A549 (cell line): ENCODE measurements at regions not wholly inside any gene's neighbourhood (a gene's known extent, or its start where the extent isn't known, plus 50 kb on each side); places are given as distances from the start of the nearest gene placed in this dataset.

ENCODE experiments used
- ATAC-seq, 2 experiments: fragments of 200-7000 bp in 1 of 2; fragments of >200 bp in 1 of 2; cut with Nextera tagmentation in 1 of 2; cut with Tn5 transposase in 1 of 2; 3 replicates each; pipeline versions ENCODE4 v1.8.0 to v1.9.1; 2018 to 2020; ENCODE audit warnings: mild to moderate bottlenecking in 1 of 2, moderate library complexity in 1 of 2
- CTCF ChIA-PET: fragments of 300-600 bp; sonication (Branson Sonifier 250); formaldehyde crosslinking; extraction: SDS; loops from one replicate; lab custom pipeline; 2021; ENCODE audit warnings: antibody characterized with exemption, inconsistent platforms; lab: Yijun Ruan, JAX
- POLR2A ChIA-PET: fragments of 350-600 bp; formaldehyde crosslinking; extraction: SDS; loops from one replicate; lab custom pipeline; 2021; ENCODE audit warnings: antibody characterized with exemption, inconsistent platforms; lab: Yijun Ruan, JAX
- DNase-seq, 2 experiments: peaks; one replicate each; pipeline versions ENCODE4 v3.0.0 to v3.0.0-alpha.2; 2011 to 2016; ENCODE audit warnings: low read depth in 1 of 2, low spot score in 1 of 2
- FAIRE-seq: peaks from 2 replicates; lab custom pipeline; 2011; peaks lifted over from hg19 to GRCh38; lab: Jason Lieb, UNC
- H3K27ac ChIP-seq, 2 experiments: fragments of >200 bp; sonication (Bioruptor Twin); formaldehyde crosslinking; 3 replicates each; pipeline ENCODE4 v1.5.1; 2016 to 2017
- H3K4me1 ChIP-seq: fragments of >200 bp; sonication (Bioruptor Twin); formaldehyde crosslinking; 3 replicates; pipeline ENCODE4 v1.6.1; 2016
- H3K4me2 ChIP-seq: fragments of >200 bp; sonication (Bioruptor Twin); formaldehyde crosslinking; 3 replicates; pipeline ENCODE4 v1.6.1; 2016
- H3K4me3 ChIP-seq: fragments of >200 bp; sonication (Bioruptor Twin); formaldehyde crosslinking; 3 replicates; pipeline ENCODE4 v1.5.1; 2016
- H3K9me3 ChIP-seq: fragments of >200 bp; sonication (Bioruptor Twin); formaldehyde crosslinking; 3 replicates; pipeline ENCODE4 v1.6.1; 2016
- CBX8 ChIP-seq: fragments of 200-600 bp; sonication (generic); IDR thresholded peaks from 2 replicates; pipeline ENCODE4 v1.6.1; 2016
- CHD4 ChIP-seq: fragments of 200-600 bp; sonication (generic); IDR thresholded peaks from 2 replicates; pipeline ENCODE4 v1.6.1; 2016; ENCODE audit warnings: antibody characterized with exemption, mild to moderate bottlenecking, borderline replicate concordance
- E2F6 ChIP-seq: IDR thresholded peaks from 2 replicates; pipeline ENCODE4 v1.6.1; 2012; ENCODE audit warnings: low read depth, borderline replicate concordance
- FOXS1 ChIP-seq: fragments of 250-450 bp; sonication (Bioruptor Pico); IDR thresholded peaks from 2 replicates; pipeline ENCODE4 v1.5.0; 2020; ENCODE audit warnings: mild to moderate bottlenecking, moderate library complexity
- HMGXB4 ChIP-seq: fragments of 250-450 bp; sonication (Bioruptor Pico); IDR thresholded peaks from 2 replicates; pipeline ENCODE4 v1.5.0; 2021; ENCODE audit warnings: mild to moderate bottlenecking, moderate library complexity, borderline replicate concordance
- HOXA7 ChIP-seq: fragments of 250-450 bp; sonication (Bioruptor Pico); IDR thresholded peaks from 2 replicates; pipeline ENCODE4 v1.5.0; 2020; ENCODE audit warnings: mild to moderate bottlenecking, moderate library complexity
- HOXB13 ChIP-seq: fragments of 250-450 bp; sonication (Bioruptor Pico); IDR thresholded peaks from 2 replicates; pipeline ENCODE4 v1.5.0; 2020; ENCODE audit warnings: low read depth, mild to moderate bottlenecking, moderate library complexity
- HOXB5 ChIP-seq: fragments of 250-450 bp; sonication (Bioruptor Pico); IDR thresholded peaks from 2 replicates; pipeline ENCODE4 v1.5.0; 2020; ENCODE audit warnings: mild to moderate bottlenecking, moderate library complexity
- KDM1A ChIP-seq: fragments of 200-600 bp; sonication (generic); IDR thresholded peaks from 2 replicates; pipeline ENCODE4 v1.6.1; 2016; ENCODE audit warnings: low read depth, mild to moderate bottlenecking
- KDM5A ChIP-seq: fragments of 200-600 bp; sonication (generic); IDR thresholded peaks from 2 replicates; pipeline ENCODE4 v1.6.1; 2016; ENCODE audit warnings: antibody characterized with exemption, mild to moderate bottlenecking
- MAFK ChIP-seq: fragments of 450-650 bp; IDR thresholded peaks from 2 replicates; pipeline ENCODE4 v1.6.1; 2014; ENCODE audit not compliant: partially characterized antibody
- MYC ChIP-seq: IDR thresholded peaks from 2 replicates; pipeline ENCODE4 v1.6.1; 2012; ENCODE audit warnings: mild to moderate bottlenecking, inconsistent platforms, low read length, improper control_type of control experiment, borderline replicate concordance
- NFE2L2 ChIP-seq: fragments of 150-350 bp; conservative IDR thresholded peaks from 2 replicates; pipeline ENCODE4 v1.6.1; 2014; ENCODE audit warnings: low read length
- NPAS2 ChIP-seq: fragments of 250-450 bp; sonication (Bioruptor Pico); IDR thresholded peaks from 2 replicates; pipeline ENCODE4 v1.8.0; 2022; ENCODE audit warnings: mild to moderate bottlenecking, moderate library complexity, borderline replicate concordance
- NR3C1 ChIP-seq: fragments of >200 bp; sonication (Bioruptor Twin); formaldehyde crosslinking; IDR thresholded peaks from 3 replicates; pipeline ENCODE4 v1.6.1; 2017
- POLR2A ChIP-seq: IDR thresholded peaks from 2 replicates; pipeline ENCODE4 v1.6.1; 2012; ENCODE audit warnings: mild to moderate bottlenecking, low read length
- POLR2AphosphoS2 ChIP-seq: conservative IDR thresholded peaks from 2 replicates; pipeline ENCODE4 v1.6.1; 2012; ENCODE audit warnings: low read length, improper control_type of control experiment, inconsistent platforms
- RARB ChIP-seq: fragments of 250-450 bp; sonication (Bioruptor Pico); IDR thresholded peaks from 2 replicates; pipeline ENCODE4 v1.8.0; 2021; ENCODE audit warnings: mild to moderate bottlenecking, moderate library complexity
- RNF2 ChIP-seq: fragments of 200-600 bp; sonication (generic); IDR thresholded peaks from 2 replicates; pipeline ENCODE4 v1.6.1; 2016; ENCODE audit warnings: low read depth, mild to moderate bottlenecking, antibody characterized with exemption, moderate library complexity, borderline replicate concordance
- SREBF2 ChIP-seq: fragments of 450-650 bp; IDR thresholded peaks from 2 replicates; pipeline ENCODE4 v1.6.1; 2014; ENCODE audit warnings: mild to moderate bottlenecking, moderate library complexity
- ZC3H11A ChIP-seq: fragments of 450-650 bp; IDR thresholded peaks from 2 replicates; pipeline ENCODE4 v1.6.1; 2014; ENCODE audit warnings: antibody characterized with exemption, mild to moderate bottlenecking
- ZFP36 ChIP-seq: fragments of 450-650 bp; IDR thresholded peaks from 2 replicates; pipeline ENCODE4 v1.6.1; 2014; ENCODE audit warnings: borderline replicate concordance; ENCODE audit not compliant: partially characterized antibody
- ZNF302 ChIP-seq: fragments of 250-450 bp; sonication (Bioruptor Pico); IDR thresholded peaks from 2 replicates; pipeline ENCODE4 v1.9.0; 2021; ENCODE audit warnings: inconsistent platforms, mild to moderate bottlenecking, moderate library complexity
- WGBS: methylation state at CpG from one replicate; pipeline ENCODE4 v1.1.6; 2017; ENCODE audit errors: missing lambda C conversion rate; 5-methylcytosine and 5-hydroxymethylcytosine counted together

- DNase-seq (no peak), ATAC-seq (no peak), FAIRE-seq (no peak)
- H3K9me3 ChIP-seq, result no peaks in the 10 kb centered on the region
- H3K4me3 ChIP-seq, result no peak overlapping the region
- CTCF ChIA-PET, result no interaction called here
- H3K4me1 ChIP-seq, result no peaks in the 10 kb centered on the region
- WGBS, result 64% methylated on average over 6 of the region's 6 CpGs
- no peak overlapping the region for H3K27ac ChIP-seq
- no peak overlapping the region for H3K4me2 ChIP-seq
- POLR2A ChIA-PET, result no interaction called here
- no peak for TF ChIP-seq NR3C1
- peak; percentile 62 for TF ChIP-seq ZC3H11A
- no peak for TF ChIP-seq FOXS1 (CRISPR knock-in tag)
Observed at GRCh38 chr12:41903014-41903708, 241.5 kb downstream of the GXYLT1 start.

- ATAC-seq, result no peak
- H3K4me3 ChIP-seq, result no peak overlapping the region
- peak; percentile 67 for TF ChIP-seq NFE2L2
- no peak for TF ChIP-seq HOXB5 (CRISPR knock-in tag)
- no peak overlapping the region for H3K4me2 ChIP-seq
- no peak for DNase-seq
- no peaks in the 10 kb centered on the region for H3K4me1 ChIP-seq
- ChIA-PET CTCF (interaction anchor here (0.7 kb wide), 1 partner anchor 48 kb away, joined by 3 read pairs; no protein-coding TSS in a partner anchor), POLR2A (no interaction called here)
- no peaks in the 10 kb centered on the region for H3K9me3 ChIP-seq
- no peak for FAIRE-seq
- 75% methylated on average over 1 of the region's 1 CpG for WGBS
- no peak overlapping the region for H3K27ac ChIP-seq
Observed at GRCh38 chr12:41899577-41899976, 245.1 kb downstream of the GXYLT1 start.

- no peak for DNase-seq
- H3K9me3 ChIP-seq, result no peaks in the 10 kb centered on the region
- H3K4me3 ChIP-seq, result no peak overlapping the region
- no peak overlapping the region for H3K27ac ChIP-seq
- ChIA-PET CTCF (no interaction called here), POLR2A (no interaction called here)
- WGBS, result 0% methylated on average over 1 of the region's 1 CpG
- no peak overlapping the region for H3K4me2 ChIP-seq
- H3K4me1 ChIP-seq, result no peaks in the 10 kb centered on the region
- TF ChIP-seq HOXA7 (CRISPR knock-in tag) (no peak), HMGXB4 (no peak), NPAS2 (CRISPR knock-in tag) (no peak), MYC (no peak), CHD4 (no peak)
- peak; percentile 68 for FAIRE-seq
- ATAC-seq, result no peak
Observed at GRCh38 chr12:41897593-41897992, 247.1 kb downstream of the GXYLT1 start.

GRCh38 chr12:41893491-41893890, 251.2 kb downstream of the GXYLT1 start:
- no peaks in the 10 kb centered on the region for H3K4me1 ChIP-seq
- ATAC-seq (no peak), FAIRE-seq (no peak), DNase-seq (no peak)
- no peaks in the 10 kb centered on the region for H3K9me3 ChIP-seq
- no peak overlapping the region for H3K4me3 ChIP-seq
- CTCF ChIA-PET, result no interaction called here
- no peak overlapping the region for H3K27ac ChIP-seq
- TF ChIP-seq CBX8, result no peak
- TF ChIP-seq MAFK, result no peak
- no peak for TF ChIP-seq RARB
- WGBS, result 55% methylated on average over 3 of the region's 3 CpGs
- no peak overlapping the region for H3K4me2 ChIP-seq
- POLR2A ChIA-PET, result no interaction called here

- H3K9me3 ChIP-seq, result no peaks in the 10 kb centered on the region
- TF ChIP-seq POLR2A, result no peak
- TF ChIP-seq ZNF302 (CRISPR knock-in tag), result no peak
- TF ChIP-seq HOXB13 (CRISPR knock-in tag), result no peak
- no peak for TF ChIP-seq RNF2
- no peak for TF ChIP-seq ZFP36
- no peak for TF ChIP-seq NPAS2 (CRISPR knock-in tag)
- TF ChIP-seq POLR2AphosphoS2, result no peak
- TF ChIP-seq KDM5A, result no peak
- TF ChIP-seq KDM1A, result no peak
- no peak for TF ChIP-seq HOXB5 (CRISPR knock-in tag)
- TF ChIP-seq SREBF2, result no peak
- no peak for TF ChIP-seq E2F6
- H3K4me1 ChIP-seq, result no peaks in the 10 kb centered on the region
- POLR2A ChIA-PET, result no interaction called here
- H3K27ac ChIP-seq, result no peak overlapping the region
- FAIRE-seq (no peak), DNase-seq (no peak), ATAC-seq (no peak)
- no peak overlapping the region for H3K4me3 ChIP-seq
- no peak overlapping the region for H3K4me2 ChIP-seq
- CTCF ChIA-PET, result no interaction called here
- WGBS, result 17% methylated on average over 3 of the region's 3 CpGs
Observed at GRCh38 chr12:41892302-41892701, 252.4 kb downstream of the GXYLT1 start.
